K562 (cell line): ENCODE measurements at regions not wholly inside any gene's neighbourhood (a gene's known extent, or its start where the extent isn't known, plus 50 kb on each side); places are given as distances from the start of the nearest gene placed in this dataset.

ENCODE experiments used
- DNMT1 ChIP-seq: fragments of 450-650 bp; IDR thresholded peaks from 2 replicates; pipeline ENCODE4 v1.6.1; 2016; ENCODE audit warnings: antibody characterized with exemption, mild to moderate bottlenecking
- EGR1 ChIP-seq: fragments of 450-650 bp; conservative IDR thresholded peaks from 2 replicates; pipeline ENCODE4 v1.6.1; 2017; ENCODE audit warnings: mild to moderate bottlenecking
- EP300 ChIP-seq: IDR thresholded peaks from 2 replicates; pipeline ENCODE4 v1.6.1; 2012; ENCODE audit warnings: low read length, improper control_type of control experiment
- FOXP1 ChIP-seq: sonication (generic); formaldehyde crosslinking; IDR thresholded peaks from 2 replicates; pipeline ENCODE4 v1.8.0; 2022; ENCODE audit warnings: mild to moderate bottlenecking, missing genetic modification reagents
- JUND ChIP-seq, 2 experiments: IDR thresholded peaks; 2 replicates in 1 of 2; 3 replicates in 1 of 2; pipeline ENCODE4 v1.6.1; 2011; ENCODE audit warnings: borderline replicate concordance in 2 of 2, low read depth in 2 of 2, low read length in 2 of 2, improper control_type of control experiment in 1 of 2, missing biosample characterization in 1 of 2, missing genetic modification characterization in 1 of 2, missing genetic modification reagents in 1 of 2
- POLR2A ChIP-seq: fragments of 450-650 bp; conservative IDR thresholded peaks from 2 replicates; pipeline ENCODE4 v1.6.1; 2016

GRCh38 chr2:76204048-76204447 lies 493.3 kb upstream of the GCFC2 start:
- TF ChIP-seq POLR2A (no peak), EGR1 (no peak), JUND (IDR thresholded peaks at IDR 0.05; ENCODE audit: borderline replicate concordance, low read depth, low read length) (no peak), JUND (tag; IDR thresholded peaks at IDR 0.05; ENCODE audit: borderline replicate concordance, low read depth, low read length) (no peak), DNMT1 (no peak), FOXP1 (CRISPR knock-in tag) (no peak), EP300 (no peak)
